ENCODE measurements at regions not wholly inside any gene's neighbourhood (a gene's known extent, or its start where the extent isn't known, plus 50 kb on each side); places are given as distances from the start of the nearest gene placed in this dataset.
A peak's percentile ranks its signal among the peaks of the same experiment; 100 is the strongest.
"Not testable (repeated sequence)": the region's sequence is repeated elsewhere in the genome, so short reads cannot be mapped to it uniquely, and the experiment has no call there.

- DNase-seq (ENCODE audit: low spot score), result no peak
Measured at GRCh38 chr13:65500481-65500880, 1729.7 kb downstream of the PCDH9 start.

GRCh38 chr13:65499256-65499655 lies 1730.9 kb downstream of the PCDH9 start:
- DNase-seq (ENCODE audit: low spot score), result no peak

GRCh38 chr13:65497265-65497664 lies 1732.9 kb downstream of the PCDH9 start:
- DNase-seq (ENCODE audit: low spot score), result peak; percentile 11

- DNase-seq (ENCODE audit: low spot score), result not testable (repeated sequence)
Measured at GRCh38 chr13:65490725-65491124, 1739.4 kb downstream of the PCDH9 start.

- DNase-seq (ENCODE audit: low spot score), result no peak
Measured at GRCh38 chr13:65488606-65489005, 1741.5 kb downstream of the PCDH9 start.

GRCh38 chr13:65479692-65480091 lies 1750.4 kb downstream of the PCDH9 start:
- DNase-seq (ENCODE audit: low spot score), result no peak

GRCh38 chr13:65473196-65473595 lies 1756.9 kb downstream of the PCDH9 start:
- no peak for DNase-seq (ENCODE audit: low spot score)

- no peak for DNase-seq (ENCODE audit: low spot score)
Measured at GRCh38 chr13:65472336-65472735, 1757.8 kb downstream of the PCDH9 start.

- no peak for DNase-seq (ENCODE audit: low spot score)
Measured at GRCh38 chr13:65470781-65471180, 1759.4 kb downstream of the PCDH9 start.

- DNase-seq (ENCODE audit: low spot score), result no peak
Measured at GRCh38 chr13:65468628-65469027, 1761.5 kb downstream of the PCDH9 start.

- DNase-seq (ENCODE audit: low spot score), result no peak
Measured at GRCh38 chr13:65461590-65461989, 1768.5 kb downstream of the PCDH9 start.

GRCh38 chr13:65460136-65460535 lies 1770.0 kb downstream of the PCDH9 start:
- no peak for DNase-seq (ENCODE audit: low spot score)

GRCh38 chr13:65456150-65456912 lies 1773.8 kb downstream of the PCDH9 start:
- DNase-seq (ENCODE audit: low spot score), result no peak

- DNase-seq (ENCODE audit: low spot score), result no peak
Measured at GRCh38 chr13:65454403-65454802, 1775.7 kb downstream of the PCDH9 start.

GRCh38 chr13:65453982-65454381 lies 1776.2 kb downstream of the PCDH9 start:
- DNase-seq (ENCODE audit: low spot score), result no peak

- no peak for DNase-seq (ENCODE audit: low spot score)
Measured at GRCh38 chr13:65445340-65445739, 1784.8 kb downstream of the PCDH9 start.

- DNase-seq (ENCODE audit: low spot score), result no peak
Measured at GRCh38 chr13:65435590-65435989, 1794.5 kb downstream of the PCDH9 start.

- no peak for DNase-seq (ENCODE audit: low spot score)
Measured at GRCh38 chr13:65417953-65418352, 1812.2 kb downstream of the PCDH9 start.

- no peak for DNase-seq (ENCODE audit: low spot score)
Measured at GRCh38 chr13:65416784-65417183, 1813.4 kb downstream of the PCDH9 start.

GRCh38 chr13:65414187-65414586 lies 1815.9 kb downstream of the PCDH9 start:
- DNase-seq (ENCODE audit: low spot score), result no peak

- DNase-seq (ENCODE audit: low spot score), result no peak
Measured at GRCh38 chr13:65411521-65411920, 1818.6 kb downstream of the PCDH9 start.

- no peak for DNase-seq (ENCODE audit: low spot score)
Measured at GRCh38 chr13:65410791-65411190, 1819.3 kb downstream of the PCDH9 start.

- no peak for DNase-seq (ENCODE audit: low spot score)
Measured at GRCh38 chr13:65401315-65401714, 1828.8 kb downstream of the PCDH9 start.

- DNase-seq (ENCODE audit: low spot score), result no peak
Measured at GRCh38 chr13:65400702-65401101, 1829.4 kb downstream of the PCDH9 start.
